H9 (cell line): ENCODE measurements at regions not wholly inside any gene's neighbourhood (a gene's known extent, or its start where the extent isn't known, plus 50 kb on each side); places are given as distances from the start of the nearest gene placed in this dataset.

Experiments
- DNase-seq: peaks from one replicate; pipeline ENCODE4 v3.0.0-alpha.2; 2017
- H2AFZ ChIP-seq: one replicate; pipeline ENCODE4 v1.6.1; 2013; ENCODE audit warnings: mild to moderate bottlenecking, low read length, control low read depth, moderate library complexity
- H2AK5ac ChIP-seq: 2 replicates; pipeline ENCODE4 v1.6.1; 2013; ENCODE audit warnings: low read length, control low read depth, mixed read lengths; ENCODE audit not compliant: insufficient read length
- H2BK120ac ChIP-seq: one replicate; pipeline ENCODE4 v1.6.1; 2013; ENCODE audit warnings: low read depth, mild to moderate bottlenecking, low read length, control low read depth, inconsistent platforms; ENCODE audit not compliant: poor library complexity, severe bottlenecking
- H2BK12ac ChIP-seq: 2 replicates; pipeline ENCODE4 v1.6.1; 2013; ENCODE audit warnings: low read length, control low read depth, mixed read lengths, low read depth; ENCODE audit not compliant: insufficient read length
- H2BK15ac ChIP-seq: 2 replicates; pipeline ENCODE4 v1.6.1; 2013; ENCODE audit warnings: low read depth, low read length, control low read depth
- H2BK20ac ChIP-seq: one replicate; pipeline ENCODE4 v1.6.1; 2013; ENCODE audit warnings: low read depth, mild to moderate bottlenecking, low read length, control low read depth, inconsistent platforms; ENCODE audit not compliant: poor library complexity, severe bottlenecking
- H2BK5ac ChIP-seq: 2 replicates; pipeline ENCODE4 v1.6.1; 2013; ENCODE audit warnings: low read length, control low read depth, mixed read lengths; ENCODE audit not compliant: insufficient read length
- H3K14ac ChIP-seq: 2 replicates; pipeline ENCODE4 v1.6.1; 2013; ENCODE audit warnings: low read length, control low read depth; ENCODE audit not compliant: insufficient read depth
- H3K18ac ChIP-seq: 2 replicates; pipeline ENCODE4 v1.6.1; 2013; ENCODE audit warnings: low read depth, mild to moderate bottlenecking, mixed read lengths, low read length, control low read depth; ENCODE audit not compliant: insufficient read length
- H3K23ac ChIP-seq: 2 replicates; pipeline ENCODE4 v1.6.1; 2013; ENCODE audit warnings: low read length, control low read depth, mixed read lengths, low read depth; ENCODE audit not compliant: insufficient read length
- H3K23me2 ChIP-seq: 2 replicates; pipeline ENCODE4 v1.6.1; 2013; ENCODE audit warnings: low read depth, mild to moderate bottlenecking, mixed read lengths, low read length, control low read depth; ENCODE audit not compliant: insufficient read length, poor library complexity, severe bottlenecking
- H3K27ac ChIP-seq: 2 replicates; pipeline ENCODE4 v1.5.1; 2013; ENCODE audit warnings: low read length, control low read depth, mixed read lengths, low read depth; ENCODE audit not compliant: insufficient read length
- H3K27me3 ChIP-seq: 2 replicates; pipeline ENCODE4 v1.6.1; 2013; ENCODE audit warnings: low read length, control low read depth, inconsistent platforms; ENCODE audit not compliant: insufficient read depth
- H3K4ac ChIP-seq: 2 replicates; pipeline ENCODE4 v1.6.1; 2013; ENCODE audit warnings: low read depth, mild to moderate bottlenecking, control low read depth, inconsistent platforms, low read length, moderate library complexity
- H3K4me1 ChIP-seq: 2 replicates; pipeline ENCODE4 v1.6.1; 2013; ENCODE audit warnings: low read length, control low read depth, inconsistent platforms; ENCODE audit not compliant: insufficient read depth
- H3K4me2 ChIP-seq: 2 replicates; pipeline ENCODE4 v1.6.1; 2013; ENCODE audit warnings: low read length, control low read depth, mixed read lengths; ENCODE audit not compliant: insufficient read length, insufficient read depth
- H3K56ac ChIP-seq: 2 replicates; pipeline ENCODE4 v1.6.1; 2013; ENCODE audit warnings: low read depth, mild to moderate bottlenecking, mixed read lengths, low read length, control low read depth; ENCODE audit not compliant: insufficient read length
- H3K79me1 ChIP-seq: 2 replicates; pipeline ENCODE4 v1.6.1; 2013; ENCODE audit warnings: low read depth, mild to moderate bottlenecking, moderate library complexity, low read length, control low read depth, inconsistent platforms; ENCODE audit not compliant: insufficient read depth, poor library complexity, severe bottlenecking
- H3K79me2 ChIP-seq: 2 replicates; pipeline ENCODE4 v1.6.1; 2013; ENCODE audit warnings: low read length, control low read depth, inconsistent platforms; ENCODE audit not compliant: insufficient read depth
- H3K9ac ChIP-seq: 2 replicates; pipeline ENCODE4 v1.6.1; 2013; ENCODE audit warnings: low read length, control low read depth, mixed read lengths; ENCODE audit not compliant: insufficient read length; ENCODE audit errors: extremely low read depth
- H3K9me3 ChIP-seq: one replicate; pipeline ENCODE4 v1.6.1; 2013; ENCODE audit warnings: low read depth, low read length, inconsistent platforms; ENCODE audit not compliant: control insufficient read depth
- H3T11ph ChIP-seq: one replicate; pipeline ENCODE4 v1.6.1; 2013; ENCODE audit warnings: mild to moderate bottlenecking, low read length, control low read depth, inconsistent platforms
- H4K20me1 ChIP-seq: one replicate; pipeline ENCODE4 v1.6.1; 2013; ENCODE audit not compliant: control insufficient read depth, insufficient read length, insufficient read depth
- H4K5ac ChIP-seq: 2 replicates; pipeline ENCODE4 v1.6.1; 2013; ENCODE audit warnings: low read depth, mild to moderate bottlenecking, mixed read lengths, low read length, control low read depth; ENCODE audit not compliant: insufficient read length
- H4K8ac ChIP-seq: replicated peaks from 2 replicates; pipeline ENCODE4 v1.6.1; 2013; ENCODE audit warnings: low read length, control low read depth, mixed read lengths, low read depth; ENCODE audit not compliant: insufficient read length
- H4K91ac ChIP-seq: 2 replicates; pipeline ENCODE4 v1.6.1; 2013; ENCODE audit warnings: low read depth, mild to moderate bottlenecking, moderate library complexity, mixed read lengths, low read length, control low read depth; ENCODE audit not compliant: insufficient read length
- H3K27ac Mint-ChIP-seq, 3 experiments: 2 replicates in 2 of 3; 3 replicates in 1 of 3; pipeline ENCODE4 v1.8.0; 2020 to 2021; ENCODE audit warnings: mixed read lengths in 3 of 3, mild to moderate bottlenecking in 1 of 3, moderate library complexity in 1 of 3
- H3K27me3 Mint-ChIP-seq: 2 replicates; pipeline ENCODE4 v1.8.0; 2021; ENCODE audit warnings: low read depth, mild to moderate bottlenecking, moderate library complexity, mixed read lengths
- H3K36me3 Mint-ChIP-seq, 3 experiments: 2 replicates in 2 of 3; 3 replicates in 1 of 3; pipeline ENCODE4 v1.8.0; 2020 to 2021; ENCODE audit warnings: low read depth in 3 of 3, mixed read lengths in 3 of 3; ENCODE audit not compliant: insufficient read depth in 1 of 3
- H3K4me1 Mint-ChIP-seq, 2 experiments: 2 replicates each; pipeline ENCODE4 v1.8.0; 2020; ENCODE audit warnings: mixed read lengths in 2 of 2
- H3K4me3 Mint-ChIP-seq, 2 experiments: 2 replicates in 1 of 2; 3 replicates in 1 of 2; pipeline ENCODE4 v1.8.0; 2020 to 2021; ENCODE audit warnings: mild to moderate bottlenecking in 2 of 2, mixed read lengths in 2 of 2, moderate library complexity in 1 of 2
- H3K9me3 Mint-ChIP-seq, 2 experiments: 2 replicates in 1 of 2; 3 replicates in 1 of 2; pipeline ENCODE4 v1.8.0; 2020; ENCODE audit warnings: mild to moderate bottlenecking in 2 of 2, mixed read lengths in 2 of 2, moderate library complexity in 1 of 2
- WGBS: extraction: QIAGEN DNeasy Blood & Tissue Kit; methylation state at CpG from one replicate; pipeline ENCODE4 v1.1.7; 2013; ENCODE audit warnings: missing lambda C conversion rate, low lambda C conversion rate, mixed read lengths; ENCODE audit not compliant: insufficient read length; ENCODE audit errors: extremely low coverage; 5-methylcytosine and 5-hydroxymethylcytosine counted together
- TF ChIP-seq, protein P1 (sequence below): fragments of 200-600 bp; sonication (generic); conservative IDR thresholded peaks from 3 replicates; pipeline ENCODE4 v1.8.0; 2021; ENCODE audit warnings: antibody characterized with exemption, mild to moderate bottlenecking

- Histone ChIP-seq H4K8ac (no peak overlapping the region), H3K4me1 (no peaks in the 10 kb centered on the region; the same call in 1 of the 2 replicates), H3K9me3 (no peaks in the 10 kb centered on the region), H3K4ac (no peak overlapping the region), H2BK20ac (no peak overlapping the region), H3K23me2 (no peaks in the 10 kb centered on the region), H3K14ac (no peak overlapping the region), H3K9ac (no peak overlapping the region), H3K27ac (no peak overlapping the region), H2AK5ac (no peak overlapping the region), H2BK15ac (no peak overlapping the region), H3K79me2 (no peaks in the 10 kb centered on the region), H3K56ac (no peak overlapping the region), H4K91ac (no peak overlapping the region), H4K20me1 (no peaks in the 10 kb centered on the region), H4K5ac (no peak overlapping the region), H3K18ac (no peak overlapping the region), H3T11ph (no peak overlapping the region), H3K4me2 (no peak overlapping the region), H3K27me3 (no peaks in the 10 kb centered on the region), H2BK12ac (no peak overlapping the region), H2BK5ac (no peak overlapping the region), H2BK120ac (no peak overlapping the region), H2AFZ (no peak overlapping the region), H3K79me1 (no peaks in the 10 kb centered on the region), H3K23ac (no peak overlapping the region)
- H3K4me1 Mint-ChIP-seq = peaks cover 2 to 7% of the 10 kb centered on the region in 2 experiments
- no CpG with 5 or more reads among the region's 1 CpG for WGBS
- DNase-seq = no peak
- no peak overlapping the region for H3K4me3 Mint-ChIP-seq
- TF ChIP-seq, protein P1, sequence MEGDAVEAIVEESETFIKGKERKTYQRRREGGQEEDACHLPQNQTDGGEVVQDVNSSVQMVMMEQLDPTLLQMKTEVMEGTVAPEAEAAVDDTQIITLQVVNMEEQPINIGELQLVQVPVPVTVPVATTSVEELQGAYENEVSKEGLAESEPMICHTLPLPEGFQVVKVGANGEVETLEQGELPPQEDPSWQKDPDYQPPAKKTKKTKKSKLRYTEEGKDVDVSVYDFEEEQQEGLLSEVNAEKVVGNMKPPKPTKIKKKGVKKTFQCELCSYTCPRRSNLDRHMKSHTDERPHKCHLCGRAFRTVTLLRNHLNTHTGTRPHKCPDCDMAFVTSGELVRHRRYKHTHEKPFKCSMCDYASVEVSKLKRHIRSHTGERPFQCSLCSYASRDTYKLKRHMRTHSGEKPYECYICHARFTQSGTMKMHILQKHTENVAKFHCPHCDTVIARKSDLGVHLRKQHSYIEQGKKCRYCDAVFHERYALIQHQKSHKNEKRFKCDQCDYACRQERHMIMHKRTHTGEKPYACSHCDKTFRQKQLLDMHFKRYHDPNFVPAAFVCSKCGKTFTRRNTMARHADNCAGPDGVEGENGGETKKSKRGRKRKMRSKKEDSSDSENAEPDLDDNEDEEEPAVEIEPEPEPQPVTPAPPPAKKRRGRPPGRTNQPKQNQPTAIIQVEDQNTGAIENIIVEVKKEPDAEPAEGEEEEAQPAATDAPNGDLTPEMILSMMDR = no peak
- H3K36me3 Mint-ChIP-seq = no peaks in the 10 kb centered on the region
- H3K27me3 Mint-ChIP-seq = no peaks in the 10 kb centered on the region
- H3K9me3 Mint-ChIP-seq = no peaks in the 10 kb centered on the region
- no peak overlapping the region for H3K27ac Mint-ChIP-seq
These were observed 269.0 kb downstream of the COL12A1 start for GRCh38 chr6:74936886-74937285.
